WERI-Rb-1 (cell line): ENCODE measurements at regions not wholly inside any gene's neighbourhood (a gene's known extent, or its start where the extent isn't known, plus 50 kb on each side); places are given as distances from the start of the nearest gene placed in this dataset.

Experiments used
- DNase-seq: peaks from one replicate; pipeline ENCODE4 v3.0.0-alpha.2; 2020
- H3K27ac ChIP-seq: fragments of 250-450 bp; sonication (Bioruptor Pico); 2 replicates; pipeline ENCODE4 v1.5.1; 2020; ENCODE audit warnings: mild to moderate bottlenecking, moderate library complexity
- H3K27me3 ChIP-seq: fragments of 250-450 bp; sonication (Bioruptor Pico); 2 replicates; pipeline ENCODE4 v1.5.1; 2021; ENCODE audit warnings: mild to moderate bottlenecking, low read depth, moderate library complexity; ENCODE audit not compliant: insufficient read depth, severe bottlenecking
- H3K36me3 ChIP-seq: fragments of 250-450 bp; sonication (Bioruptor Pico); 2 replicates; pipeline ENCODE4 v1.5.1; 2020; ENCODE audit warnings: mild to moderate bottlenecking, moderate library complexity
- H3K4me3 ChIP-seq: 2 replicates; pipeline ENCODE4 v1.5.1; 2011; ENCODE audit warnings: low read depth, mild to moderate bottlenecking, control low read depth, low read length
- H3K9me3 ChIP-seq: fragments of 250-450 bp; sonication (Bioruptor Pico); 2 replicates; pipeline ENCODE4 v1.5.1; 2021; ENCODE audit warnings: mild to moderate bottlenecking, moderate library complexity; ENCODE audit not compliant: severe bottlenecking
- CTCF ChIP-seq: IDR thresholded peaks from 2 replicates; pipeline ENCODE4 v1.5.1; 2011; ENCODE audit warnings: low read depth, mild to moderate bottlenecking, control low read depth, inconsistent platforms, low read length

GRCh38 chr12:91975891-91976290, 169.8 kb downstream of the BTG1 start:
- no peak for TF ChIP-seq CTCF
- Histone ChIP-seq H3K4me3 (no peak overlapping the region), H3K27me3 (no peaks in the 10 kb centered on the region), H3K27ac (no peak overlapping the region), H3K36me3 (no peaks in the 10 kb centered on the region), H3K9me3 (no peaks in the 10 kb centered on the region)
- no peak for DNase-seq

DNA sequence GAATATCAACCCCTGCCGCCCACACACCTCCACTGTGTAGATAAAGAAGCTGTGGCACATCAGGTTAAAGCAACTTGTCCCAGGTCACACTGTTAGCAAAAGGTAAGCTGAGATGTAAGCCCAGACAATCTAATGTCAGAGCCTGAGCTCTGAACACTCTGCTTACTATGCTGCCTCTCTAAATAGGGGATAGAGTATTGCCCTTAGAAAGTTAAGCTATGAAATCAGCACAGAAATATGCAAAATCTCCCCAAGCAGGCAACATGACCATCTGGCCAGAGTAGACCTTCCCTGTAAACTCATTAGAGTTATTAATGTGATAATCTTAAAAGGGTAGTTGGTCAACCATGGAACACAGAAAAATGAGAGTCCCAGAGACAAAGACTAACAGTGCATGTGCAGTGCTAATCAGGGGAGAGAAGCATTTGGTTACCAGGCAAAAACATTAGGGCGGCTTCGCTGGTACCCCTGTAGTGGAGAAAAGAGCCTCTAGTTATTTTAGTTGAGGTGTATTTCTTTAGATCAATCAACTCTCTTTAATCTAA, 171.0 kb downstream of the BTG1 start:
- Histone ChIP-seq H3K9me3 (peaks cover 7% of the 10 kb centered on the region), H3K4me3 (no peak overlapping the region), H3K36me3 (no peaks in the 10 kb centered on the region), H3K27me3 (no peaks in the 10 kb centered on the region), H3K27ac (peak overlapping the region; percentile 56)
- DNase-seq: peak; percentile 65
- no peak for TF ChIP-seq CTCF

GRCh38 chr12:91973813-91974212, 171.8 kb downstream of the BTG1 start:
- Histone ChIP-seq H3K4me3 (no peak overlapping the region), H3K9me3 (peaks cover 7% of the 10 kb centered on the region), H3K27ac (peak overlapping the region; percentile 56), H3K27me3 (no peaks in the 10 kb centered on the region), H3K36me3 (no peaks in the 10 kb centered on the region)
- no peak for DNase-seq
- TF ChIP-seq CTCF: no peak

DNA sequence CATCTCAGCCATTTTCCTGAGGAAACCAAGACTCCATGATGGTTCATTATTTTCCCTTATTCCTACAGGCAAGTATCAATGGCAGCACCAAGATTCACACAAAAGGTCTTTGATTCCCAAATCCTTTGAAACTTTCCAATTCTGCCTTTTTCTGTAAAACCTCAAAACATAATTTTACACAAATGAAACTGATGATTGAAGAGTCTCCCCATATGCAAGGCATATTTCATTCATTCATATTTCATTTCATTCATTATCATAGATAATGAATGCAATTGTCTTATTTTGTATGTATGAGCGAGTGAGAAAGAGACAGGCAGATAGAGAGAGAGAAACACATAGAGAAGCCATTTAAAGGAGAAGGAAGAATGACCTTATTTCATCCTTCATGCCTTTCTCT, 172.8 kb downstream of the BTG1 start:
- Histone ChIP-seq H3K9me3 (peaks cover 7% of the 10 kb centered on the region), H3K36me3 (no peaks in the 10 kb centered on the region), H3K27ac (no peak overlapping the region), H3K27me3 (no peaks in the 10 kb centered on the region), H3K4me3 (no peak overlapping the region)
- DNase-seq: no peak
- no peak for TF ChIP-seq CTCF

- Histone ChIP-seq H3K4me3 (no peak overlapping the region), H3K9me3 (peaks cover 7% of the 10 kb centered on the region), H3K27me3 (no peaks in the 10 kb centered on the region), H3K27ac (no peak overlapping the region), H3K36me3 (no peaks in the 10 kb centered on the region)
- DNase-seq: no peak
- no peak for TF ChIP-seq CTCF
These were observed 176.9 kb downstream of the BTG1 start for GRCh38 chr12:91968777-91969171.

DNA sequence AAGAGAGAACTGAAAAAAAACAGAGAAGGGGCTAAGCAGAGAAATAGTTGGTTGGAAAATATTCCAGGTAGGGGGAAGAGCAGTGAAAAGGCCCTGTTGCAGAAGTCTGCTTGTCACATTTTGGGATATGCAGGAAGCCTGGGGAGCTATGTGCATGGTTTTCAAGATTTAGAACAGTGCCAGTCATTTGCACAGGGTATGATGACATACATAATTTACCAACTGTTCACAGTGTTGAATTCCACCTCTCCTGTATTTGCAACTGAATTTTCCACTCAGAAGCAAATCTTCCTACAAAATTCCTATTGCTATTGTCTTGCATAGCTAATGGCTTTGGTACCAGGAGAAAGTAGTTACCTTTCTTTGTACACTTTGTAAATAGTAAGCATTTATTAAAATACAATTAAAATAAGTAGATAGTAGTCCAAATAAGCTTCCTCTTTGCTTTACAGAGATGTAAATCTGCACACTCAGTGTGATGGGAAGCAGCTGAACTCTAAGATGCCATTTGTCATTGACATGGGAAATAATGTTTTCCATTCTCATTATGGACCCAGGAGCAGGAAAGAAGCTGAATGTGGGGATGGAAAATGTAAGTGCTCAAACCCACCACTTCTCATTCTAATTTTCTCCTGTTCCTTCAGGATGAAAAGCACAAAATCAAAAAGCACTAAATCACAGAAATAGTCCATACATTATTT, 177.4 kb downstream of the BTG1 start:
- Histone ChIP-seq H3K27me3 (no peaks in the 10 kb centered on the region), H3K27ac (no peak overlapping the region), H3K4me3 (no peak overlapping the region), H3K9me3 (peaks cover 7% of the 10 kb centered on the region), H3K36me3 (no peaks in the 10 kb centered on the region)
- no peak for DNase-seq
- TF ChIP-seq CTCF: no peak
